ENCODE measurements at regions not wholly inside any gene's neighbourhood (a gene's known extent, or its start where the extent isn't known, plus 50 kb on each side); places are given as distances from the start of the nearest gene placed in this dataset.

- TF ChIP-seq CTCF (IDR thresholded peaks at IDR 0.05), result no peak
- TF ChIP-seq POLR2A (IDR thresholded peaks at IDR 0.05), result no peak
These were observed 638.7 kb upstream of the TENM3 start for GRCh38 chr4:181604546-181604945.

All from heart left ventricle (tissue), 13 donors.